ENCODE measurements at regions not wholly inside any gene's neighbourhood (a gene's known extent, or its start where the extent isn't known, plus 50 kb on each side); places are given as distances from the start of the nearest gene placed in this dataset.

- ChIA-PET RAD21 (ENCODE audit: low non-redundant PET in 1 of 2, low total read pairs in 2 of 2, uncharacterized antibody in 2 of 2, unreplicated experiment in 2 of 2) (interaction anchor here in 1 of 2 experiments (0.6 kb wide), 1 partner anchor 9 kb away, joined by 3 read pairs; no protein-coding TSS in a partner anchor), POLR2A (no interaction called here), CTCF (no interaction called here)
- Histone ChIP-seq H3K36me3 (ENCODE audit: control insufficient read depth in 1 of 2, insufficient read depth in 2 of 2, low read length in 2 of 2) (no peaks in the 10 kb centered on the region), H3K9ac (ENCODE audit: low read length) (no peak within 1 kb of the TSS), H3K79me2 (ENCODE audit: insufficient read depth, low read length) (no peaks in the 10 kb centered on the region), H4K20me1 (ENCODE audit: insufficient read depth) (no peaks in the 10 kb centered on the region), H3K9me3 (ENCODE audit: control insufficient read depth in 1 of 2, insufficient read depth in 1 of 2, low read depth in 1 of 2, low read length in 2 of 2) (no peaks in the 10 kb centered on the region), H3K4me3 (replicated peaks in 1 of 2; ENCODE audit: low read depth in 1 of 2, low read length in 2 of 2) (no peak within 1 kb of the TSS), H2AFZ (ENCODE audit: low read depth, low read length, poor library complexity, severe bottlenecking) (no peak within 1 kb of the TSS), H3K4me2 (ENCODE audit: low read length) (no peak within 1 kb of the TSS), H3K27me3 (ENCODE audit: insufficient read depth, low read length) (0 out of 2 replicates have a peak, but pooled peaks cover 7% of the 10 kb centered on the region), H3K27ac (ENCODE audit: low read depth, low read length) (no peak within 1 kb of the TSS), H3K4me1 (ENCODE audit: control insufficient read depth in 1 of 2, insufficient read depth in 2 of 2, low read length in 2 of 2) (no peaks in the 10 kb centered on the region), H3K9me2 (ENCODE audit: insufficient read depth) (no peaks in the 10 kb centered on the region)
- intact Hi-C loops (cut with micrococcal nuclease), result no loop called here
- no TSS peak for BruUV-seq (replicated peaks)
- DNase-seq (ENCODE audit: low read depth, low spot score) (no peak), ATAC-seq (no peak)
- TF ChIP-seq ZFX (IDR thresholded peaks at IDR 0.05) (no peak), CBX3 (IDR thresholded peaks at IDR 0.05; ENCODE audit: low read depth) (no peak), SRF (IDR thresholded peaks at IDR 0.05; ENCODE audit: low read depth) (no peak), ZNF274 (IDR thresholded peaks at IDR 0.05; ENCODE audit: low read depth, low read length) (no peak), MAX (IDR thresholded peaks at IDR 0.05) (no peak), ATF3 (IDR thresholded peaks at IDR 0.05) (no peak), CEBPB (IDR thresholded peaks at IDR 0.05; ENCODE audit: low read depth) (no peak), FOSL1 (IDR thresholded peaks at IDR 0.05; ENCODE audit: low read depth) (no peak), CTCF (IDR thresholded peaks at IDR 0.05 in 2 of 3, conservative IDR thresholded peaks at IDR 0.05 in 1 of 3; ENCODE audit: borderline replicate concordance in 1 of 3, insufficient read depth in 1 of 3, low read depth in 2 of 3, low read length in 2 of 3) (no peak), EZH2 (IDR thresholded peaks at IDR 0.05) (no peak), SIN3A (IDR thresholded peaks at IDR 0.05; ENCODE audit: low read depth) (no peak), YY1 (IDR thresholded peaks at IDR 0.05; ENCODE audit: extremely low read depth, insufficient replicate concordance, low read depth, low read length) (no peak), RAD21 (IDR thresholded peaks at IDR 0.05; ENCODE audit: low read depth) (no peak), EGR1 (IDR thresholded peaks at IDR 0.05; ENCODE audit: low read depth) (no peak), TCF7L2 (IDR thresholded peaks at IDR 0.05; ENCODE audit: borderline replicate concordance, extremely low read depth, insufficient read depth, insufficient read length) (no peak), POLR2A (IDR thresholded peaks at IDR 0.05; ENCODE audit: borderline replicate concordance, extremely low read depth, insufficient read depth, insufficient read length) (no peak), JUND (IDR thresholded peaks at IDR 0.05) (no peak), REST (IDR thresholded peaks at IDR 0.05; ENCODE audit: low read depth) (no peak), SP1 (IDR thresholded peaks at IDR 0.05; ENCODE audit: low read depth) (no peak), ELF1 (IDR thresholded peaks at IDR 0.05; ENCODE audit: borderline replicate concordance, low read depth) (no peak)
Observed at GRCh38 chr12:111034083-111034885, 113.9 kb upstream of the MYL2 start, which contains the start of gene CUX2. Gene CUX2, plus strand, starts transcription at chr12:111034165.
